ENCODE measurements at regions not wholly inside any gene's neighbourhood (a gene's known extent, or its start where the extent isn't known, plus 50 kb on each side); places are given as distances from the start of the nearest gene placed in this dataset.

DNA sequence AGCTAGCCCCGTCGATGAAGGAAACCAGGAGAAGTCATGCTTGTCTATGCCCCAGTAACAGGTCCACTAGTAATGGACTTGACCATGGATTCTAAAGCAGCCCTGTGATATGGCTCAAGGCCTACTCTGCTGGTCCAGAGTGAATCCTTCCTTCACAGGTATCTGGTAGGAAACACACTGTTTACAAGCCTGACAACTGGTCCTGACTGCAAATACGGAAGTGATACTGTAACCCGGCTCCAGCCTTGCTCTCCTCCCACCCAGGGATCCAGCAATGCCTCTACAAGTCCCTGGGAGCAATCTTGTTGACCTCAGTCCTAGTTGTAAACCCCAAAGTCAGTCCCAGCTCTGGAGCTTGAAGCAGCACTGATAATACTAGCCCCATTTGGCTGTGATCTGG lies 239.2 kb upstream of the GRID2 start:
- DNase-seq (ENCODE audit: low spot score) = no peak
- 74% methylated on average over 4 of the region's 4 CpGs for WGBS
- TF ChIP-seq, protein P1, sequence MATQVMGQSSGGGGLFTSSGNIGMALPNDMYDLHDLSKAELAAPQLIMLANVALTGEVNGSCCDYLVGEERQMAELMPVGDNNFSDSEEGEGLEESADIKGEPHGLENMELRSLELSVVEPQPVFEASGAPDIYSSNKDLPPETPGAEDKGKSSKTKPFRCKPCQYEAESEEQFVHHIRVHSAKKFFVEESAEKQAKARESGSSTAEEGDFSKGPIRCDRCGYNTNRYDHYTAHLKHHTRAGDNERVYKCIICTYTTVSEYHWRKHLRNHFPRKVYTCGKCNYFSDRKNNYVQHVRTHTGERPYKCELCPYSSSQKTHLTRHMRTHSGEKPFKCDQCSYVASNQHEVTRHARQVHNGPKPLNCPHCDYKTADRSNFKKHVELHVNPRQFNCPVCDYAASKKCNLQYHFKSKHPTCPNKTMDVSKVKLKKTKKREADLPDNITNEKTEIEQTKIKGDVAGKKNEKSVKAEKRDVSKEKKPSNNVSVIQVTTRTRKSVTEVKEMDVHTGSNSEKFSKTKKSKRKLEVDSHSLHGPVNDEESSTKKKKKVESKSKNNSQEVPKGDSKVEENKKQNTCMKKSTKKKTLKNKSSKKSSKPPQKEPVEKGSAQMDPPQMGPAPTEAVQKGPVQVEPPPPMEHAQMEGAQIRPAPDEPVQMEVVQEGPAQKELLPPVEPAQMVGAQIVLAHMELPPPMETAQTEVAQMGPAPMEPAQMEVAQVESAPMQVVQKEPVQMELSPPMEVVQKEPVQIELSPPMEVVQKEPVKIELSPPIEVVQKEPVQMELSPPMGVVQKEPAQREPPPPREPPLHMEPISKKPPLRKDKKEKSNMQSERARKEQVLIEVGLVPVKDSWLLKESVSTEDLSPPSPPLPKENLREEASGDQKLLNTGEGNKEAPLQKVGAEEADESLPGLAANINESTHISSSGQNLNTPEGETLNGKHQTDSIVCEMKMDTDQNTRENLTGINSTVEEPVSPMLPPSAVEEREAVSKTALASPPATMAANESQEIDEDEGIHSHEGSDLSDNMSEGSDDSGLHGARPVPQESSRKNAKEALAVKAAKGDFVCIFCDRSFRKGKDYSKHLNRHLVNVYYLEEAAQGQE (IDR thresholded peaks at IDR 0.05) = no peak
- no peak for TF ChIP-seq JUND (IDR thresholded peaks at IDR 0.05)
- TF ChIP-seq RXRA (IDR thresholded peaks at IDR 0.05) = no peak
- no peak for TF ChIP-seq HNF4A (conservative IDR thresholded peaks at IDR 0.05)
- TF ChIP-seq, protein P2, sequence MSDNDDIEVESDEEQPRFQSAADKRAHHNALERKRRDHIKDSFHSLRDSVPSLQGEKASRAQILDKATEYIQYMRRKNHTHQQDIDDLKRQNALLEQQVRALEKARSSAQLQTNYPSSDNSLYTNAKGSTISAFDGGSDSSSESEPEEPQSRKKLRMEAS (IDR thresholded peaks at IDR 0.05) = no peak
- TF ChIP-seq, protein P3, sequence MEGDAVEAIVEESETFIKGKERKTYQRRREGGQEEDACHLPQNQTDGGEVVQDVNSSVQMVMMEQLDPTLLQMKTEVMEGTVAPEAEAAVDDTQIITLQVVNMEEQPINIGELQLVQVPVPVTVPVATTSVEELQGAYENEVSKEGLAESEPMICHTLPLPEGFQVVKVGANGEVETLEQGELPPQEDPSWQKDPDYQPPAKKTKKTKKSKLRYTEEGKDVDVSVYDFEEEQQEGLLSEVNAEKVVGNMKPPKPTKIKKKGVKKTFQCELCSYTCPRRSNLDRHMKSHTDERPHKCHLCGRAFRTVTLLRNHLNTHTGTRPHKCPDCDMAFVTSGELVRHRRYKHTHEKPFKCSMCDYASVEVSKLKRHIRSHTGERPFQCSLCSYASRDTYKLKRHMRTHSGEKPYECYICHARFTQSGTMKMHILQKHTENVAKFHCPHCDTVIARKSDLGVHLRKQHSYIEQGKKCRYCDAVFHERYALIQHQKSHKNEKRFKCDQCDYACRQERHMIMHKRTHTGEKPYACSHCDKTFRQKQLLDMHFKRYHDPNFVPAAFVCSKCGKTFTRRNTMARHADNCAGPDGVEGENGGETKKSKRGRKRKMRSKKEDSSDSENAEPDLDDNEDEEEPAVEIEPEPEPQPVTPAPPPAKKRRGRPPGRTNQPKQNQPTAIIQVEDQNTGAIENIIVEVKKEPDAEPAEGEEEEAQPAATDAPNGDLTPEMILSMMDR (IDR thresholded peaks at IDR 0.05; ENCODE audit: low read depth, low read length, missing input control) = no peak
- TF ChIP-seq GABPA (IDR thresholded peaks at IDR 0.05 in 1 of 2, conservative IDR thresholded peaks at IDR 0.05 in 1 of 2) = no peak
- TF ChIP-seq, protein P4, sequence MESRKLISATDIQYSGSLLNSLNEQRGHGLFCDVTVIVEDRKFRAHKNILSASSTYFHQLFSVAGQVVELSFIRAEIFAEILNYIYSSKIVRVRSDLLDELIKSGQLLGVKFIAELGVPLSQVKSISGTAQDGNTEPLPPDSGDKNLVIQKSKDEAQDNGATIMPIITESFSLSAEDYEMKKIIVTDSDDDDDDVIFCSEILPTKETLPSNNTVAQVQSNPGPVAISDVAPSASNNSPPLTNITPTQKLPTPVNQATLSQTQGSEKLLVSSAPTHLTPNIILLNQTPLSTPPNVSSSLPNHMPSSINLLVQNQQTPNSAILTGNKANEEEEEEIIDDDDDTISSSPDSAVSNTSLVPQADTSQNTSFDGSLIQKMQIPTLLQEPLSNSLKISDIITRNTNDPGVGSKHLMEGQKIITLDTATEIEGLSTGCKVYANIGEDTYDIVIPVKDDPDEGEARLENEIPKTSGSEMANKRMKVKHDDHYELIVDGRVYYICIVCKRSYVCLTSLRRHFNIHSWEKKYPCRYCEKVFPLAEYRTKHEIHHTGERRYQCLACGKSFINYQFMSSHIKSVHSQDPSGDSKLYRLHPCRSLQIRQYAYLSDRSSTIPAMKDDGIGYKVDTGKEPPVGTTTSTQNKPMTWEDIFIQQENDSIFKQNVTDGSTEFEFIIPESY (IDR thresholded peaks at IDR 0.05) = no peak
- TF ChIP-seq YY1 (IDR thresholded peaks at IDR 0.05) = no peak
- TF ChIP-seq HNF4G (IDR thresholded peaks at IDR 0.05) = no peak

DNA sequence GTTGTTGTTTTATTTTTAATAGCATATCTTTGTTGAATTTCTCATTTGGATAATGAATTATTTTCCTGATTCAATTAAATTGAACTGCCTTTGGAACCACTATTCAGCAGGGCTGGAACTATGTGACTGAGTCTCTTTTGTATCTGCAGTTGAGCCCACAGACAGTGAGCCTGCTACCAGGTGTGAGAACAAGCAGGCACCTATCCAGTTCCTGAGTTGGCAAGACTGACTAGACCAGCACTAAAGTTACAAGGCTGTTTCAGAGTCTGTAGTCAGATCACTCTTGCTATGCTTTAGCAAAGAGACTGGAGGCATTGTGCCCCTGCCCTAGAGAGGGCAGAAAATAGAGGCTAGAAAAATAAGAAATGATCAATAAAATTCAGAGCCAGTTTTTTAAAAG lies 237.3 kb upstream of the GRID2 start:
- no peak overlapping the region for H3K27ac ChIP-seq (ENCODE audit: low read depth in 1 of 2, low read length in 2 of 2)
- no peaks in the 10 kb centered on the region for H3K36me3 ChIP-seq (ENCODE audit: control insufficient read depth in 4 of 4, insufficient read depth in 3 of 4, low read depth in 1 of 4, low read length in 3 of 4)
- TF ChIP-seq YY1 (IDR thresholded peaks at IDR 0.05) (no peak), GABPA (IDR thresholded peaks at IDR 0.05 in 1 of 2, conservative IDR thresholded peaks at IDR 0.05 in 1 of 2) (no peak), EGR1 (IDR thresholded peaks at IDR 0.05; ENCODE audit: low read depth in 2 of 2) (no peak)
- TF ChIP-seq, protein P3 (IDR thresholded peaks at IDR 0.05; ENCODE audit: low read depth, low read length, missing input control) = no peak
- TF ChIP-seq, protein P1 (IDR thresholded peaks at IDR 0.05) = no peak
- H3K4me1 ChIP-seq (ENCODE audit: control insufficient read depth in 4 of 4, insufficient read depth in 4 of 4, low read length in 3 of 4) = no peaks in the 10 kb centered on the region
- H3K4me3 ChIP-seq (ENCODE audit: low read depth in 1 of 3, low read length in 3 of 3) = no peak overlapping the region
- no peak overlapping the region for H3K9ac ChIP-seq (ENCODE audit: low read depth in 1 of 2, low read length in 2 of 2)
- peaks cover 0 to 6% (median 4%) of the 10 kb centered on the region in 4 donors for H3K9me3 ChIP-seq (ENCODE audit: control insufficient read depth in 4 of 4, low read length in 3 of 4)
- H3K27me3 ChIP-seq (ENCODE audit: control insufficient read depth in 4 of 4, insufficient read depth in 4 of 4, low read length in 3 of 4) = no peaks in the 10 kb centered on the region
- no peak for DNase-seq (ENCODE audit: low spot score)

More for the DNA sequence above, 239.2 kb upstream of the GRID2 start:
- no peaks in the 10 kb centered on the region for H3K36me3 ChIP-seq (ENCODE audit: control insufficient read depth in 4 of 4, insufficient read depth in 3 of 4, low read depth in 1 of 4, low read length in 3 of 4)
- no peak overlapping the region for H3K27ac ChIP-seq (ENCODE audit: low read depth in 1 of 2, low read length in 2 of 2)
- H3K4me3 ChIP-seq (ENCODE audit: low read depth in 1 of 3, low read length in 3 of 3) = no peak overlapping the region
- H3K9ac ChIP-seq (ENCODE audit: low read depth in 1 of 2, low read length in 2 of 2) = no peak overlapping the region
- no peaks in the 10 kb centered on the region for H3K27me3 ChIP-seq (ENCODE audit: control insufficient read depth in 4 of 4, insufficient read depth in 4 of 4, low read length in 3 of 4)
- H3K9me3 ChIP-seq (ENCODE audit: control insufficient read depth in 4 of 4, low read length in 3 of 4) = no peaks in the 10 kb centered on the region
- no peaks in the 10 kb centered on the region for H3K4me1 ChIP-seq (ENCODE audit: control insufficient read depth in 4 of 4, insufficient read depth in 4 of 4, low read length in 3 of 4)
